ENCODE measurements at regions not wholly inside any gene's neighbourhood (a gene's known extent, or its start where the extent isn't known, plus 50 kb on each side); places are given as distances from the start of the nearest gene placed in this dataset.

GRCh38 chr5:18314192-18314778 lies 680.0 kb downstream of the TAF11L14 start:
- H3K79me1 ChIP-seq (ENCODE audit: low read depth in 1 of 2, low read length in 2 of 2) = no peaks in the 10 kb centered on the region
- H4K5ac ChIP-seq (ENCODE audit: low read depth, low read length) = no peak overlapping the region
- no peak overlapping the region for H4K8ac ChIP-seq (ENCODE audit: low read depth in 2 of 2, low read length in 2 of 2)
- ChIA-PET POLR2A (ENCODE audit: unreplicated experiment) (no interaction called here), CTCF (interaction anchor here (0.8 kb wide), 1 partner anchor 1098 kb away, joined by 4 read pairs; no protein-coding TSS in a partner anchor)
- H2BK120ac ChIP-seq (ENCODE audit: low read depth, low read length) = no peak overlapping the region
- H3K4me1 ChIP-seq (ENCODE audit: control insufficient read depth, insufficient read depth, low read length) = no peaks in the 10 kb centered on the region
- no peaks in the 10 kb centered on the region for H4K20me1 ChIP-seq (ENCODE audit: insufficient read depth, low read length)
- H3K27me3 ChIP-seq (ENCODE audit: control insufficient read depth, insufficient read depth, low read length) = no peaks in the 10 kb centered on the region
- no peaks in the 10 kb centered on the region for H3K9me1 ChIP-seq (ENCODE audit: insufficient read depth, low read length)
- DNase-seq = peak; percentile 20
- intact Hi-C loops (cut with micrococcal nuclease) = loop anchor here (2.0 to 10.0 kb wide), 3 partner anchors 1097 to 1829 kb away; partner anchors contain the start of gene BASP1
- no peak overlapping the region for H3K4ac ChIP-seq (ENCODE audit: low read depth, low read length)
- dilution Hi-C loops (cut with HindIII; ENCODE audit: low sequenced_read_pairs, unreplicated experiment) = no loop called here
- no peak overlapping the region for H2BK15ac ChIP-seq (ENCODE audit: low read depth, low read length)
- TF ChIP-seq RAD21 (IDR thresholded peaks at IDR 0.05; ENCODE audit: low read length) (peak; percentile 31; the same call in 1 of the 2 replicates), USF2 (IDR thresholded peaks at IDR 0.05; ENCODE audit: low read depth, low read length) (no peak), CTCF (conservative IDR thresholded peaks at IDR 0.05; ENCODE audit: low read depth, low read length) (peak; percentile 48), CEBPB (IDR thresholded peaks at IDR 0.05; ENCODE audit: low read depth, low read length) (no peak), SMC3 (IDR thresholded peaks at IDR 0.05; ENCODE audit: low read depth, low read length) (peak; percentile 37; the same call in 1 of the 2 replicates), BHLHE40 (IDR thresholded peaks at IDR 0.05; ENCODE audit: low read depth, low read length) (no peak)
- H3K4me3 ChIP-seq (ENCODE audit: insufficient read depth, low read depth, low read length) = no peak overlapping the region
- no peak overlapping the region for H3K27ac ChIP-seq (ENCODE audit: insufficient read depth, low read length)
- H3K36me3 ChIP-seq (ENCODE audit: control insufficient read depth, insufficient read depth, low read length) = no peaks in the 10 kb centered on the region
- WGBS, 2 experiments (ENCODE audit: extremely low coverage in 2 of 2, insufficient read length in 1 of 2) = no CpG with 5 or more reads among the region's 6 CpGs
- H3K9ac ChIP-seq (ENCODE audit: low read depth, low read length) = no peak overlapping the region
- no peak for ATAC-seq (ENCODE audit: low read depth)
- H3K56ac ChIP-seq (ENCODE audit: extremely low read depth, insufficient read depth, low read length) = no peak overlapping the region
- no peaks in the 10 kb centered on the region for H3K9me3 ChIP-seq (ENCODE audit: control insufficient read depth, insufficient read depth, low read length)
- no peak overlapping the region for H2AK5ac ChIP-seq (ENCODE audit: low read depth, low read length)
- in situ Hi-C loops (cut with MboI; ENCODE audit: low sequenced_read_pairs) = loop anchor here (25.0 kb wide), 1 partner anchor 1827 kb away; no protein-coding TSS in a partner anchor
- H2AK9ac ChIP-seq (replicated peaks; ENCODE audit: low read depth, low read length, poor library complexity) = no peak overlapping the region
- no peak overlapping the region for H3K14ac ChIP-seq (replicated peaks; ENCODE audit: low read depth, low read length)
- no TSS peak for BruUV-seq (replicated peaks)
- no peak overlapping the region for H4K91ac ChIP-seq (ENCODE audit: insufficient read depth, low read depth, low read length)
- no peak overlapping the region for H2AFZ ChIP-seq (replicated peaks; ENCODE audit: low read length, poor library complexity)
- H2BK5ac ChIP-seq (ENCODE audit: low read depth, low read length, poor library complexity, severe bottlenecking) = no peak overlapping the region
- H3K18ac ChIP-seq (ENCODE audit: low read depth, low read length) = no peak overlapping the region
- no peak overlapping the region for H2BK20ac ChIP-seq (ENCODE audit: low read depth, low read length)
- H3K4me2 ChIP-seq (ENCODE audit: low read depth, low read length) = no peak overlapping the region
- no peak overlapping the region for H3K23ac ChIP-seq (ENCODE audit: low read depth, low read length)

Measured in IMR-90 (cell line).